HS-27A (cell line): ENCODE measurements at regions not wholly inside any gene's neighbourhood (a gene's known extent, or its start where the extent isn't known, plus 50 kb on each side); places are given as distances from the start of the nearest gene placed in this dataset.
"Not testable (repeated sequence)": the region's sequence is repeated elsewhere in the genome, so short reads cannot be mapped to it uniquely, and the experiment has no call there.

ENCODE experiments used
- DNase-seq: peaks from one replicate; pipeline ENCODE4 v3.0.0-alpha.2; 2012; ENCODE audit warnings: low read depth, missing footprints

DNA sequence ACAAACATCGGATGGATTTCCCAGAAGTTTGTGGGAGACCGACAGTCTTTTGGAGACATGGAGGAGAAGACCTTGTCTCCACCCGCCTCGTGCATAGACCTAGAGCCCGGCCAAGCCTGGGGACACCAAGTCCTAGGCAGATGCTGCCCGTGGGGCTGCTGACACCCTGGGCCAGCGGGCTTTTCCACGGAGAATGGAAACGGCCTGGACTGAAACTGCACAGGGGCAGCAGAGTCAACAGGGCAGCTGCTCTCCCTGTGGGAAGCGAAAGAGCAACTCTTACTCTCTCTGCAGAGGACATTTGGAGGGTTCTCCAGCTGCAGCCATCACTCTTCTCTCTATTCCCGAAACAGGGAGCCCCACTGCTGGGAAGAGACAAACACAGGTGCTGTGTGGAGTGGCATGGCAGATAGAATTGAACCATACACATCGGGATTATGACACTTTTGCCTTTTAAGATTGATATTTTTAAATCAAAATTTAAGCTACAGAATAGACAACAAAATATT, 401.2 kb downstream of the THBS2 start:
- no peak for DNase-seq

DNA sequence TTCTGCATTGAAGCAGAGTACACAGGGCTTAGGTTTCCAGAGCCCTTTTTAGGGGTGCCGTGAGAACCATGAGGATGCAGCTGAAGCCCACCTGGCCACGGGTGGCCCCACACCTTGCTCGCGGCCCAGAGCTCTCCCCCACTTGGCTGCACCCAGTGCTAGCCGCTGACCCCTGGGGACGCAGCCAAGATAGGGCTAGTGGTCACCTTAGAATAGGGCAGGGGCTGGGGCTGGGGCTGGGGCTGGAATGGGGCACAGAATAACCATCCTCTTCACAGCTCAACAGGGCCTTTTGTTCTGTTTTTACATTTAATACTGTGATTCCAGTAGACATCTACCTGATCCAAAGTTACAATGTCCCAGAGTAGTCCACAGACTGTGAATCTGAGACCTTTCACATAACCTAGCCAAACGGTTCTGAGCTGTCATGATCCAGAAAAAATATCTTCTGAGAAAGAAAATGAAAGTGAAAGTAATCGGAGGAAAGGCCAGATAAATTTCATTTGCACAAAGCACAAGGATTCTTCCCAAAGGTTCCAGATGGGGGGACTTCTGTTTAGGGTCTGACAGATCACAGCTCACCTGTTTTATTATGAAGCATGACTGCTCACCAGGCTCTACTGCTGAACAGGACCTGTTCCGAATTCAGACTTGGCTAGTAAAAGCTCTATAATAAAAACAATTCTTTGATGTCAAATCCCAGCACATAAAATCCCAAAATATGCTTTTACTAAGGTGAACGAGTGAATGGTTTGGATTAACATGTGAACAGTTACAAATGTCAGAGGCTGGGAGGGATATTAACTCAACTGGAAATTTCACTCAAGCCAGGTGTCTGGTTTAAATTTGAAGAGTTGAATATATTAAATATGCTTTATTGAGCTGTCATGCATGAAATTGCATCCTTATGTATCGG, 401.9 kb downstream of the THBS2 start:
- no peak for DNase-seq

- DNase-seq = not testable (repeated sequence)
Observed at GRCh38 chr6:168850027-168850736, 403.5 kb downstream of the THBS2 start.

GRCh38 chr6:168849459-168849858, 404.2 kb downstream of the THBS2 start:
- DNase-seq = no peak

- no peak for DNase-seq
Observed at GRCh38 chr6:168848797-168849196, 404.8 kb downstream of the THBS2 start.

DNA sequence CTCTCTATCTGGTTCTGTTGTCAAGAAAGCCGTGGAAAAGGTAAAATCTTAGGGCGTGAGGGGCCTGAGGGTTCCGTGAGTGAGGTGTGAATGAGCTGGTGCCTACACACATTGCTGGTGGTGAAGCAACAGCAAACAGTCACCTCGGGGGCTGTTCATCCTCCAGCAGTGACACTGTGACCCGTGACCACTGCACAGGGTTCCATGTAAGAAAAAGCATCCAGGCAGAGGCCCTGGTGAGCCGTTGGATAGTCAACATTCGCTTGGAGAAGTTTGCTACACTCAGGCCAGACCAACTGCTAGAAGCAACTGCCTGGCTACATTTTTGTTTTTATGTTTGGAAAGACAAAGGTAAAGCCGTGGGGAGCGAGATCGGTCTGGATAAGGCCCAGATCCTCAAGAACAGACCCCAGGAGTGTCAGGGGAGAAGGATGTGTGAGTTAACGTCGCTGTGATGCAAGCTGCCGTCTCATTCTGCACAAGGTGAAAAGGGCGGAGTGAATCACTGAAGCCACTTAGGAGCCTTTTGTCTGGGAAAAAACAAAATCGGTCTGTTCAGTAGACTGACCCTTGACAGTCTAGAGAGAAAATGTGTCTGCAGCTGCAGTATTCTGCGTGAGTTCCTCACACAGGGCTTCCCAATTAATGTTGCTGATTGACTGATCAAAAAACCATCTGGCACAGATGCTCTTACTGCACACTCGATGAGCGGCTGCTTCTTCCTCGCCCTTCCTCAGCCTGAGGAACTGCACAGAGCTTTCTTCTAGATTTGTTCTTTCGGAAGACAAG, 404.0 kb downstream of the SMOC2 start:
- no peak for DNase-seq

DNA sequence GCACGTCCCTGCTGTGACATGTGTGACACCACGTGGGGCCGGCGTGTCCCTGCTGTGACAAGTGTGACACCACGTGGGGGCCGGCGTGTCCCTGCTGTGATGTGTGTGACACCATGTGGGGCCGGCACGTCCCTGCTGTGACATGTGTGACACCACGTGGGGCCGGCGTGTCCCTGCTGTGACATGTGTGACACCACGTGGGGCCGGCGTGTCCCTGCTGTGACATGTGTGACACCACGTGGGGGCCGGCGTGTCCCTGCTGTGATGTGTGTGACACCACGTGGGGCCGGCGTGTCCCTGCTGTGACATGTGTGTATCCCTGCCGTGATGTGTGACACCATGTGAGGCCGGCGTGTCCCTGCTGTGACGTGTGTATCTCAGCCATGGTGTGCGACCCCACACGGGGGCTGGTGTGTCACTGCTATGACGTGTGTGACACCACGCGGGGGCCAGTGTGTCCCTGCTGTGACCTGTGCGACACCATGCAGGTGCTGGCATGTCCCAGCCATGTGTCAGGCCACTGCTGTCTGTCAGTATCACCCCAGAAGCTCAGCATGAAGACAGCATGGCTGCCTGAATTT, 401.7 kb downstream of the SMOC2 start:
- DNase-seq = not testable (repeated sequence)

DNA sequence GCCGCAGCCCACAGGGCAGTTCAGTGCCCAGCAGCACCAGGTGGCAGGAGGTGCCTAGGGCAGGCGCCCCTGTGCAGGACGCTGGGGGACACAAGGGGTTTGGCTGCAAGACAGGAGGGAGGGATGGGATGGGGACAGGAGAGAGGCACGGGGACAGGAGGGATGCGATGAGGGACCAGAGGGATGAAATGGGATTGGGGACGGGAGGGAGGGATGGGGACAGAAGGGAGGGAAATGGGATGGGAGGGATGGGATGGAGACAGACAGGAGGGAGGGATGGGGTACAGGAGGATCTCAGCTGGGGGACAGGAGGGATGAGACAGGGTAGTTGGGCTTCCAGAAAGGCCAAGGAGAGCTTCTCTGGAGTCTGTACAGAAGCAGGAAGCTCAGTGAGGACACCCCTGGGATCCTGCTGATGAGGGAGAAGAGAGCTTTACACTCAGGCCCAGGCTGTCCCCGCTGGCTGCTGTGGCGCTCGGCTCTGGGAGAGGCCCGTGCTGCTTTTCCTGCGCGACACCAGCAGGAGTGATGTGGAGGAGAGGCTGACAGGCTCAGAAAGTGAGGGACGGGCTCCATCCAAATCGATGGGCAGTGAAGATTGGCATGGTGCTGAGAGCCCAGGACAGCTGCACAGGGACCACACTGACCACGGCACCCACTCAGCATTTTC, 400.8 kb downstream of the SMOC2 start:
- no peak for DNase-seq

DNA sequence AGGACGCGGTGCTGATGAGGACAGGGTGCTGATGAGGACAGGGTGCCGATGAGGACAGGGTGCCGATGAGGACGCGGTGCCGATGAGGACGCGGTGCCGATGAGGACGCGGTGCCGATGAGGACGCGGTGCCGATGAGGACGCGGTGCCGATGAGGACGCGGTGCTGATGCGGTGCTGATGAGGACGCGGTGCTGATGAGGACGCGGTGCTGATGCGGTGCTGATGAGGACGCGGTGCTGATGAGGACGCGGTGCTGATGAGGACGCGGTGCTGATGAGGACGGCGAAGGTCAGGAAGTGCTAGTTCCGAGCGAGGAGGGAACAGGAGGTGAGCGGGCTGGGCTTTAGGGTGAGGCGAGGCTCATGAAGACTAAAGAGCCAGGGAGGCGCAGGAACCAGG, 399.9 kb downstream of the SMOC2 start:
- DNase-seq = not testable (repeated sequence)

- DNase-seq = not testable (repeated sequence)
Observed at GRCh38 chr6:168840299-168840698, 399.3 kb downstream of the SMOC2 start.

DNA sequence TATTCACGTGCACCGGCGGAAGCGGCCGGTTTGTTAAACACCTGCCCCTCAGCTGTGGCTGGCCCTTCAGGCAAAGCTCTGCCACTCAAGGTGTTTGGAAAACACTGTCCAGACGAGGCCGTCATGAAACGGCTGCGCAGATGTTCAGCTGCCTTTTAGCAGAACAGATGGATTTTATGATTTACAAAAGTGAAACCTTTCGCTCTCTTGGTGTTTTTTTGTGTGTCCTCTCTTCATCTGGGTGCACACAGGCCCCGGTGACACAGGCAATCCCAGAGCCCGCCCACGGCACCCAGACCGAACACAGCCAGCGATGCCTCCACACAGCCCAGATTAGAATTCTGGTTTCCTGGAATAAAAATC, 397.0 kb downstream of the SMOC2 start:
- DNase-seq = no peak

DNA sequence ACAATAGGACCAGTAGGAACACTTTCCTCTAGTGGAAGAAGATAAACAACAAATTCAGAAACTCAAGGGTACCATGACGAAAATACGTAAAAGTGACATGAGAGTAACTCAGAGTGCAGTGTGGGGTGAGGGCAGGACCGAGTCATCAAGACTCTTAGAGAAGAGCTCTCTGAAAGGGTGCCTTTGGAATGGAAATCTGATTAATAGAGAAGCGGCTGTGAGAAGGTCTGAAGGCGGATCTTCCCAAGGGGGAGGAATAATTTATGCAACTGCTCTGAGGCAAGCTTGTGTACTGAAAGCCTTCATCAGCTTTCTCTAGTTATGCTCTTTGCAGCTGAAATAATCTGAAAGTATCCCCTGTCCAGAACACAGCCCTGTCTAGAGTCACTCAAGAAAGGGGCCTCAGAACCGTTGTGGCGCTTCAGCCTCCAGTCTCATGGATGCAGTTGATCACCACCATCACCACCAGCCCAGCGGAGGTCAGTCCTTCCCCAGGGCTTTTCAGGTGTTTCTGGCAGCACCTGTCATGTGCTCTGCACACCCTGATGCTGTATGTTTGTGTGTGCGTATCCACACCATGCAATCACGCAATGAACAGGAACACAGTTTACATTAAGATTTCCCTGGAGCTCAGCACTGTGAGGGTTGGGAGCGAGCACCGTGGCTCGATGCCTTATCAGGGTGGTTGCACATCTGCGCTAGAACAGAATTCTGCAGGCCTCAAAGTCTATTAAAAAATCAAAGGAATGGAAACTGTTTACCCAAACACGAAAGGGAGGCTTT, 396.5 kb downstream of the SMOC2 start:
- no peak for DNase-seq

DNA sequence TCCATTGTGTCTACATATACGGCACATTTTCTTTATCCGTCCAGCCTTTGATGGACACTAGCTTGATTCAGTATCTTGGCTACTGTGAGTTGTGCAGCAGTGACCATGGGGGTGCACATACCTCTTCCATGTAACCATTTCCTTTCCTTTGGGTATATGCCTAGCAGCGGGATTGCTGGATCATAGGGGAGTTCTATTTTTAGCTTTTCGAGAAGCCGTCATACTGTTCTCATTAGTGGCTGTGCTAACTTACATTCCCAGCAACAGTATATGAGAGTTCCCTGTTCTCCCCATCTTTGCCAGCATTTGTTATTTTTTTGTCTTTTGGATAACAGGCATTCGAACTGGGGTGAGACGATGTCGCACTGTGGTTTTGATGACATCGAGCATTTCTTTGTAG, 395.0 kb downstream of the SMOC2 start:
- no peak for DNase-seq

DNA sequence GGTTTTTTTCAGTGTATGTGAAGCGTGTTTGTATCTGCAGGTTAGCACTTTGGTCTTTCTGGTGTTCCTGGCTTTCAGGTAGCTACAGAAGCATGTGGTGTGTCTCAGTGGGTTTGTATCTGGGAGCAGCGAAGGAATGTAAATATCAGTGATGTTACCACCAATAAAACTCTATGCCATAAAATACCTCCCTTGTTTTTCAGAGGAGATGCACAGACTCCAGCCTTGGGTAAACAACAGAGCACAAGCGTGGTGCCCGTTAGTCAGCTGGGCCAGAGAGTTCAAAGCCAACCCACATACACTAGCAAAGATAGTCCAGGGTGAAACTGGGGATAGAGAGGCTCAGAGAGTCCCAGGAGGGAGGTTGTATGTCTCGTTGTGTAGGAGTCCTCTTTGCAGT, 393.8 kb downstream of the SMOC2 start:
- DNase-seq = no peak

GRCh38 chr6:168834042-168834587, 393.1 kb downstream of the SMOC2 start:
- no peak for DNase-seq

DNA sequence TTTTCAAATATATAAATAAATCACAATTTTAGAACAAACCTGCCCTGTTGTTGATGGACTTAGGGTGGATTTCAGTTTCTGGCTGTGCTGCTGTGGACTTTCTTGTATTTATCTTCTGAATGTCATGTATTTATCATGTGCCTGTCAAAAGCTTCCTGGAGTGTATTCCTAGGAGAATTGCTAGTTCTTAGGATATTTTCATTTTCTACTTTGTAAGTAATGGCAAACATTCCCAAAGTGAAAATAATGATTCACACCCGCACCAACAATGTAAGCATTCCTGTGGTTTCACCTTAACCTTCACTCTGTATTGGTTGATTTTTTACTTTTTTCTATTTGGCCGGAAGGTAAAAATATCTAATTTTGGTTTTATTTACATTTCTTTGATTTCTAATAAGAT, 387.8 kb downstream of the SMOC2 start:
- no peak for DNase-seq

DNA sequence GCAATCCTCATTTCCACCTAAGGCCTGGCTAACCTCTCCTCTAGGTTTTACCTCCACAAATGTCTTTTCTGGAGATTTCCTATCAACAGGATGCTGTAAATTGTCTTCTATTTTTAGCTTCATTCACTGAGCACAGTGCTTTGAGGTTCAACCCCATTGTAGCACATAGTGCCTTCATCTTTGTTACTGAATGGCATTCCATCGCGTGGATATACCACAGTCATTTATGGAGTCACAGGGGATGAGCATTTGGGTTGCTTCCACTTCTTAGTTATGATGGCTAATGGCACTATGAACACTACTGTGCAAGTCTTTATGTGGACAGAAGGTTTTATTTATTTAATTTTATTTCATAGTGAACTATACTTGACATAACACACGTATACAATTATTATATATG, 387.1 kb downstream of the SMOC2 start:
- DNase-seq = no peak

GRCh38 chr6:168827586-168827871, 386.5 kb downstream of the SMOC2 start:
- DNase-seq = no peak

DNA sequence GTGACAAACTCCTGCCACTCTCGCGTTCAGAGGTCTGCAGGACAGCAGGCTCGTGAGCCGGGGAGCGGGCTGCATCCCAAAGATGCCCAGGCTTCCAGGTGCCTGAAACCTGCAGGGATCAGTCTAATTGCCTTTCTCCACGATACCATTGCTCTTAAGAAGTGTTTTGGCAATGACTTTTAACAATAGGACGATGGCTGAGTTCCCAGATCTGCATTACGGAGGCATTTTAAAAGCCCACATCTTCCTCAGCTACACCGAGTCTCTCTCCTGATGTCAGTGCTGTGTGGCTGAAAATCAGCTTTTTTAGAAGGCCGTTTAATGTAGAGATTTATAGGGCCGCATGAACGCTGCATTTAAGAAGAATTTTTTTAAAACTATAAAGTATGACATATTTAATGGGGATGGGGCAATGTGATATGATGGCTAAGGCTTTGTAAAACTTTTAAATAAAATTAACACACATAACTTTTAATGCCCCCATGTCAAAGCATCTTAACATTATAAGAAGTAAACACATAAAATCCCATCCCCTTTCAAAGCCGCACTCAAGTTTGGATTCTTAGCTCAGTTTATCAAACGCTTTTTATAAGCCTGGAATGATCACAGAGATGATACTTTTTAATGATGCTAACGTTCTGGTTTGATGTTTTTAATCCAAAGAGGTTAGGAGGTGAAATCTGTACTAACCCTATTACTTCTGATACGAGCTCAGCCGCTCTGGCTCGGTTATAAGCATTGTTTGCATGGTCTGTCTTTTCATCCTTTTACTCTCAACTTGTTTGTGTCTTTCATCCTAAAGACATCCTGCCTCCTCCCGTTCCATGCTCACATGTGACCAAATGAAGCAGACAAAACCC, 386.0 kb downstream of the SMOC2 start:
- no peak for DNase-seq

DNA sequence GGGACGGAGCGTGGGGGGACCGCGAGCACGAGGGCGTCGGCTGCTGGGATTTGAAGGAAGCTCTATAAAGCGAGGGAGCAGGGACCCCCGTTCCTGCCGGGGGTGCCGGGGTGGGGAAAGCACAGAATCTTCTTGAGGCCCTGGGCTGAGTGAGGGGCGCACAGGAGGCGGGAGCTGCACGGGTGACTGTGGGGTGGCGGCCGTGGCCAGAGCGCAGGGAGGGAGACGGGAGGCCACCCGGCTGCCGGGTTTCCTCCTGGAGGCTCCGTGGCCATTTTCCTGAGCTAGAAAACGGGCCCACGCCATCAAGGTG, 385.1 kb downstream of the SMOC2 start:
- DNase-seq = no peak
